Astrocyte (in vitro differentiated cells and primary cell): ENCODE measurements at regions not wholly inside any gene's neighbourhood (a gene's known extent, or its start where the extent isn't known, plus 50 kb on each side); places are given as distances from the start of the nearest gene placed in this dataset.

ENCODE experiments used
- CTCF ChIP-seq: IDR thresholded peaks from 2 replicates; pipeline ENCODE4 v1.5.1; 2011; ENCODE audit warnings: low read depth, mild to moderate bottlenecking, inconsistent platforms, low read length, moderate library complexity; ENCODE audit not compliant: insufficient read depth
- EZH2 ChIP-seq: IDR thresholded peaks from 2 replicates; pipeline ENCODE4 v1.6.1; 2012; ENCODE audit warnings: mild to moderate bottlenecking, low read length, inconsistent platforms; ENCODE audit not compliant: insufficient read depth

GRCh38 chr9:106557996-106558667 is 304.8 kb upstream of the ZNF462 start:
- TF ChIP-seq CTCF (no peak), EZH2 (no peak)
